ENCODE measurements at regions not wholly inside any gene's neighbourhood (a gene's known extent, or its start where the extent isn't known, plus 50 kb on each side); places are given as distances from the start of the nearest gene placed in this dataset.
A peak's percentile ranks its signal among the peaks of the same experiment; 100 is the strongest.

- no peak for DNase-seq (ENCODE audit: low read depth)
Measured at GRCh38 chr11:131234221-131234620, 136.2 kb upstream of the NTM start.

DNA sequence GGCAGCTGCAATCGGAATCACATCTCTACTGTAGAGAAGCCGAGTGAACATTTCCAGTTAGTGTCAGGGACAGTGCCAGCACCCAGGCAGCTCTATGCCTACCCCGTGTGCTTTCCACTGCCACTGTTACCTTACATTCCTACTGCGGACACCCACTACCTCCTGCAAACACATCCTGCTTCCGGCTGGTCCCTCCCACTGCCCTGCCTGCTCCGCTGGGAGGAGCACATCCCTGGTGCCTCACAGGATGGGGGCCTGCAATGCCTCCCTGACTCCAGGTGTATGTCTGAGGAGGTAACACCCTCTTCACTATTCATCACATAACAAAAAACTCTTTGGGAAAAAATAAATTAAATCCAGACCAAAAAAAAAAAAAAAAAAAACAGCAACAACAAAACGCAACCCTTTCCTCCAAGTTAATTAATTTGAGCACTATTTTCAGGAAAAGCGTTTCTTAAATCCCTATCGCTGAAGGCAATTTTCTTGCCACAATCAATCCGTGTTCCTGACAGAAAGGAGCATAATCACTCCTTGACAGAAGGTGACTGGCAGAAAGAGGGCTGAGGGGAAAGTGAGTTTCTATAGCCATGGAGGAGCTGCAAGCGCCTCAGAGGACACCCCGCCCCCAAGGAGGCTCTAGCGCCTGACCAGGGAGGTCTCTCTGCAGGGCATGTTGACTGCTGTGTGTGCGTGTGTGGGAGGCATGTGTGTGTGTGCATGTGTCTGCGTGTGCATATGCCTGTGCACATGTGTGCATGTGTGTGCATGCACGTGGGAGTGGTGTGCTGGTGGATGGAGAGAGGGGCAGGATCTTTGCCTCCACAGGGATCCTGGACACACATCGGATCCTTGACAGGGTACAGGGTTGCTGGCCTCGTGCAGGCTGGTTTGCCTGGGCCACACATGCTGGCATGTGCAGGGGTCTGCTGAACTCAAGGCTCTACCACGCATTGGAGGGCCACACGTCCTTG lies 134.8 kb upstream of the NTM start:
- DNase-seq (ENCODE audit: low read depth), result no peak

- no peak for DNase-seq (ENCODE audit: low read depth)
Measured at GRCh38 chr11:131240421-131240820, 130.0 kb upstream of the NTM start.

DNA sequence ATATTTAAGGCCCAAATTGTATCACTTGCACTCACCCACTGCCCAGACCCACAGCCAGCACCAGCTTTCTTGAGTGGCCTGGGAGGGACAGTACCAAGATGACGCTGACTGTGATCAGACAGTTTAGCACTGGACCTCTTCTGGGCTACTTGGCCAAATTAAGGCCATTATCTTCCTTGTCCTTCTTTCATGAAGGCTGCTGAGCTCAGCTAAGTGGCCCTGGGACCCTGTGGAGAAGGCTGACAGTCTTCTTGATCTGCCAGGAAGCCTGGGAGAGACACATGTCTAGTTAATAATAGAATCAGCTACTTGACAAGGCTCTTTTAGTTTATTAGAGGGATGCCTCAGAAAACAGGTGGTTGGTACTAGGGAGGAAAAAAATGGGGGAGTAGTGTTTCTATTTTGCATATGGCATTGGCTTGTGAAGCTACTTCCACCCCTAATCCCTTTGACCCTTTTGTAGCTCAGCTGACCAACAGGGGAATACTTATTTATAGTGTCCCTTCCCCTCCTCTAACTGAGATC lies 127.9 kb upstream of the NTM start:
- DNase-seq (ENCODE audit: low read depth), result no peak

DNA sequence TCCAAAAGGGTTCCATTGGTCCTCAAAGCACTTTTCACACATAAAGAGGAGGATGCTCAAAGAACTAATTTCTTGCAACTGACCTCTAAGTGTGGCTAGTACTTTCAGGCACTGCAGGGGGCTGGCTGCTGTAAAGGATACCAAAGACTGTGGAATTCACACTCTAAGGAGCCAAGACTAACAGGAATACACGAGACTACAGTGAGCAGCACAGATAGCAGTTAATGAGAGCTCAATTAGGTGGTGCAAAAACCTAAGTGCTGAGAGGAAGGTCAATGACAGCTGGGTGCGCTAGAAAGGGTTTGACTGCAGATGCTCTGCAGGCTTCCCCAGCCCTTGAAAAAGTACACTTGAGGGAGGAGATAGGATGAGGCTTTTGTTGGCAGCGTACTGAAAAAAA lies 124.3 kb upstream of the NTM start:
- DNase-seq (ENCODE audit: low read depth), result no peak

DNA sequence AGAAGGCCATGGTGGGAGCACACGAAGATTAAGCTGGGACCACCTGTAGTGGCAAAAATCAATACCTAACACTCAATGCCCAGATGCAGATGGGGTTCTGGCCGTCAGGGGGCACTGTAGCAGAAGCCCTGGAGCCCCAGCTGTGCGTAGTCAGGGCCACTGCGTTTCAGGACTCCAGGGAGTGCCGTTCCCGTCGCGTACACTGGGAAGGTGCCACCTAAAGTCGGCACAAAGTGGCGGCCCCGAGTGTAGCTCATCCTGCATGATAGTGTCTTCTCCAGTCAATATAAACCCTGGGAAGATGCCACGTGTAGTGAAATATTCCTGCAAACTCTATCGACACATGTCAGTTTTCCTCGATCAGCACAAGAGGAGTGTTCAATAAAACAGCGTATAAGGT lies 123.8 kb upstream of the NTM start:
- peak; percentile 30 for DNase-seq (ENCODE audit: low read depth)

DNA sequence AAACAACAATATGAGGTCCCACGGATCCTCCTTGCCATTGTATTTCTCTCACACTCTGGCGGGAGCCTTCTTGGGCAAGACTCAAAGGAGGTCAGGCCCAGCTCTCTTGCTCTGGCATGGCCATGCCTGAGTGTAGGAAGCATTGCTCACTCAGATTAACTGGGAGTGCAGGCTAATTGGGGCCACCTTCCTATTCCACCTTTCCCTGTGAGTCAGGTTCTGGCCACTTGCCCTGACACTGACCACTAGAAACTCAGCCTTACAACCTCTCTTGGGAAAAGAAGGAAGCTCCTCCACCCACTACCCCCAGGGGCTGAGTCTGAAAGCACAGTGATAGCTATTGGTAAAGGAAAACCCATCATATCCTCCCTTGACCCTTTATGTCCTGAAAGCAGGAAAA lies 121.8 kb upstream of the NTM start:
- DNase-seq (ENCODE audit: low read depth), result peak; percentile 7

GRCh38 chr11:131253142-131253655 lies 117.2 kb upstream of the NTM start:
- DNase-seq (ENCODE audit: low read depth), result no peak

GRCh38 chr11:131253656-131254151 lies 116.7 kb upstream of the NTM start:
- no peak for DNase-seq (ENCODE audit: low read depth)

DNA sequence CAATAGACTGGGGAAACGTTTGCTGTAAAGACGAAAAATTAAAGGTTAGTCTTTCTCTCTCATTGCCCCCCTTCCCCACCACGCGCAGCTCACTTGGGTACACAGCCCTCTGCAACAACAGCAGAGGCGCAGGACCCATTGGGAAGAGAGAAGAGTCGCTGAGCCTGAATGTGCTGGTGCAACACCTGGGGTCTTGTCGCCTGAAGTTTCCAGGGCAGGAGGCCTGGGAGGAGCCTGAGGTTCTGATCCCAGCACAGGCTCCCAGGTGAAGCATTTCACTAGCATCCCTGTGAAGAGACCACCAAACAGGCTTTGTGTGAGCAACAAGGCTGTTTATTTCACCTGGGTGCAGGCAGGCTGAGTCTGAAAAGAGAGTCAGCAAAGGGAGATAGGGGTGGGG lies 116.2 kb upstream of the NTM start:
- DNase-seq (ENCODE audit: low read depth), result no peak

DNA sequence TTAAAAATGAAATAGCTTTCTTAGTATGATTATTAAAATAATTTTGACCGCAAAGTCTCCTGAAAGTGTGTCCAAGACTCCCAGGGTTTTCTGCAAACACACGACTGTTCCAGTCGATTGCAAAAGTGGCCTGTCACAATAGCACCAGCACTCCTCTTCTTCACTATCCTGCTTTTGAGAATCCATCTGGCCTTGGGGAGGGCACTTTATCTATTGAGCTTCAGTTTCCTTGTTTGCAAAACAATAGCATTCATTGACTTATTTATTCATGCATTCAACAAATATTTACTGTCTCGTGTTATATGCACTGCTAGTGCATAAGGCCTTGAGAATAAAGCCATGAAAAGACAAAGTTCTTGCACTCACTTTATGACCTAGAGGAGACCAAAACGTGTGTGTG lies 96.2 kb upstream of the NTM start:
- DNase-seq (ENCODE audit: low read depth), result no peak

- DNase-seq (ENCODE audit: low read depth), result no peak
Measured at GRCh38 chr11:131275580-131275979, 94.8 kb upstream of the NTM start.

DNA sequence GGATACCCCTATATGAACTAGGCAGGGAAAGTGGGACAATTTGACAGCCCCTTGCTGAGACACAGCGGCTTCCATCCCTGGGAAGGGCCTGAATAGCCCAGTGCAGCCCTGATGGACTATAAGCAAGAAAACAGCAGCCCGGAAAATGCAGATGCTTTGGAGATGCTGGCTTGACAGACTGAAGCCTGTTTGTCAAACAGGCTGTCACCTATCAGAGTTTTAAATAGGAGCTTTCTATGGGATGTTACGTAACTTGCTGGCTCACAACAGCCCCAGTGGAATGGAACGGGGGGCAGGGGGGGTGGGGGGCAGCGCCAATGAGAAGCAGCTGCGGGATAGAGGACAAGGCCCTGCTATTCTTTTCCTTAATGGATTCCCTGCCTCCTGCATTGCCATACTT lies 91.9 kb upstream of the NTM start:
- no peak for DNase-seq (ENCODE audit: low read depth)

GRCh38 chr11:131279654-131280384 lies 90.6 kb upstream of the NTM start:
- no peak for DNase-seq (ENCODE audit: low read depth)

GRCh38 chr11:131281316-131281715 lies 89.1 kb upstream of the NTM start:
- no peak for DNase-seq (ENCODE audit: low read depth)

DNA sequence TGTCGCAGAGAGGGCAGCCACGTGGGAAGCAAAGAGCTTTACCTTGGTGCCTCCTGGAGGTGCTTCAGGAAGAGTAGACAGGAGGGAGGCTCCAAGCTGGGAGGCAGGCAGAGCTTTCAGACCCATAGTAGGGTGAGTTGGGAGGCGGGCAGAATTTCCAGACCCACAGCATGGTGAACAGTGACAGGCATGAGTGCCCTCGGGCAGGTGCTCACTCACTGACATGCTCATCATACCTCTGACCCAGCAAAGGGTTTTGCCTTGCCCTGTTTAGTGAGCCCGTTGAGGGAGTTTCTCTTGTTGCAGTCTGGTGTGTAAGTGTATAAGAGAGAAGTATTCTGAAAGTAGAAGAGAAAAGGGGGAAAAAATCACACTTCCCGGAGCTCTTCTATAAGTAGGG lies 86.4 kb upstream of the NTM start:
- no peak for DNase-seq (ENCODE audit: low read depth)

GRCh38 chr11:131288521-131289091 lies 81.8 kb upstream of the NTM start:
- no peak for DNase-seq (ENCODE audit: low read depth)

DNA sequence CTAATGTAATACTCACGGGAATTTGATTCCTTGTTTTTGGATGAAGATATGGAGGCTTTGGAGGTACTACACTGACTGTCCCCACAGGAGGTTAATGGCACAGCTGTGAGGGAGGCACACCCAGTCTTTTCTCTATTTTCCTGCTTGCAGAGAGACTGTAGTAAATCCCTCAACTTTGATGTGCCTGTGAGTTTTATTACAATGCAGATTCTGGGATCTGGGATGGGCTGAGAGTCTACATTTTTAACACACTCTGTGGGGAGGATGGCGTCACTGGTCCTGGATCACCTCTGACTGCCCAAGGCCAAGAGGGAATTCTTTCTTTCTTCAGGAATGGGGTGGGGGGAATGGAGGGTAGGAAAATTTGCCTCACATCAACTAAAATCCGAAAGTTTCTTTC lies 80.2 kb upstream of the NTM start:
- no peak for DNase-seq (ENCODE audit: low read depth)

DNA sequence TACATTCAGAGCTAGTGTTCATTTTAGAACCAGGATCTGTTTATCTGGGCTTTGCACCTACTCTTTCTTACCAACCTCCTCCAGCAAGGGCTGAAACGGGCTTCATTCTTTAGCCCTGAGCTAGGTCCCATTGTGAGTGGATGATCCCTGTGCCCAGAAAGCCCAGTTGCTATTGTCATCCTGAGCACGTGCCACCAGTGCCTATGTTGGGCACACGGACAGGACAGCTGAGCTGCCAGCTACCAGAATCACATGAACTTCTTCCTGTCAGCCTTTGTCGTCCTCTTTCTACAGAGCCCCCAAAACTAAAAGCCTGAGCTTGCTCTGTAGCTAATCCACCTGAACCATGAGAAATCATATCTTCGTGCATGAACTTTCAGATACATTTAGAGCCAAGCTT lies 74.4 kb upstream of the NTM start:
- DNase-seq (ENCODE audit: low read depth), result no peak

DNA sequence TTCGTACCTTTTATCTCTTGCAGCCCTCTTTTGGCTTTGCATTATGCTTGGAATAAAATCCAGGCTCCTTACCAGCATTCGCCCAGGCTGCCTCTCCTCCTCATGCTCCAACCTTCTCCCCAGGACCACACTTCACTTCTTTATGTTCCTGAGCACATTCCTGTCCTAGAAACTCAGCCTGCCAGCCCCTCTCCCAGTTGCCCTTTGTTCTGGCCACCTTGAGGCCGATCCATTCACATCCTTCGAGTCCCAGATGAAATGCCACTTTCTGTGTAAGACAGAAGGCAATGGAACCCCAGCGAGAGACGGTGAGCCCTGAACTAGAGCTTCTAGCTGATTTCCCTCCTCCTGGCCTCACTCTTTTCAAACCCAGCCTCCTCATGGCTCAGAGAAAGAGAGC lies 73.0 kb upstream of the NTM start:
- no peak for DNase-seq (ENCODE audit: low read depth)

DNA sequence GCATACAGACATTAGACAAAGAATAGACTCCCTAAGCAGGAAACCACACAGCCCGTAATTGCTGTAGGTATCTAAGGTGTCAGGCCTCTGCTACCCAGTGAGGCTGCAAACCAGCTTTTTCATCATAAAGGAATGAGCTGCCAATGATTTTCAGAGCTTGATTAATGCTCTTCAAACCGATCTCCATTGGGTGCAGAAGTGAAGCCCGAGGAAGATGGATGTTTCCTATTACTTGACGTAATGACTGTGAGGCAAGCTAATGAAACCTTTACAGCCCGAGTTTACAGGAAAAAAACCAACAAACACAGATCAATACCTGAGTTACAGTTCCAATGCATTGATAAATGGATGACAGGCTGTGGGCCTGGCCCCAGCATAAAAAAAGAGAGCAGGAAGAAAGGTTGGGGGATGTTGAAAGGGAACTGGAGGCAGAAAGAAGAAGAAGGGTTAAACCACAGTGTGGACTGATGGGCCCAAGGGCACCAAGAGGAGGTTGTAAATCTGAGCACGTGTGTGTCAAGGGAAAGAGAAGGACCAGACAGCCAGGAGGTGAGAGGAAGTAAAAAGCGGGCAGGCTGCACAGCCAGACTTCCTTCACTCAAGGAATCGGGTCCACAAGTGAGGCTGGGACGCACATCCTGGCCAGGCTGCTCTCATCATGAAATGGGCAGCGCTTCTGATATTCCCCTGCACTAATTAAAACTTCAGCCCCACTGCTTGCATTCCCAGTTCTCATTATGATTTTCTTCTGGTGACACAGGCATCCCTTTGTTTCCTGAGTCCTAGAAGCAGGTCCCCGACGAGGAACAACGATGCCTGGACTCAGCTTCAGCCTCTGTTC lies 70.6 kb upstream of the NTM start:
- DNase-seq (ENCODE audit: low read depth), result no peak

- DNase-seq (ENCODE audit: low read depth), result no peak
Measured at GRCh38 chr11:131300439-131300717, 70.0 kb upstream of the NTM start.

All from ELR (cell line).